ENCODE measurements at regions not wholly inside any gene's neighbourhood (a gene's known extent, or its start where the extent isn't known, plus 50 kb on each side); places are given as distances from the start of the nearest gene placed in this dataset.
"Not testable (repeated sequence)": the region's sequence is repeated elsewhere in the genome, so short reads cannot be mapped to it uniquely, and the experiment has no call there.

DNA sequence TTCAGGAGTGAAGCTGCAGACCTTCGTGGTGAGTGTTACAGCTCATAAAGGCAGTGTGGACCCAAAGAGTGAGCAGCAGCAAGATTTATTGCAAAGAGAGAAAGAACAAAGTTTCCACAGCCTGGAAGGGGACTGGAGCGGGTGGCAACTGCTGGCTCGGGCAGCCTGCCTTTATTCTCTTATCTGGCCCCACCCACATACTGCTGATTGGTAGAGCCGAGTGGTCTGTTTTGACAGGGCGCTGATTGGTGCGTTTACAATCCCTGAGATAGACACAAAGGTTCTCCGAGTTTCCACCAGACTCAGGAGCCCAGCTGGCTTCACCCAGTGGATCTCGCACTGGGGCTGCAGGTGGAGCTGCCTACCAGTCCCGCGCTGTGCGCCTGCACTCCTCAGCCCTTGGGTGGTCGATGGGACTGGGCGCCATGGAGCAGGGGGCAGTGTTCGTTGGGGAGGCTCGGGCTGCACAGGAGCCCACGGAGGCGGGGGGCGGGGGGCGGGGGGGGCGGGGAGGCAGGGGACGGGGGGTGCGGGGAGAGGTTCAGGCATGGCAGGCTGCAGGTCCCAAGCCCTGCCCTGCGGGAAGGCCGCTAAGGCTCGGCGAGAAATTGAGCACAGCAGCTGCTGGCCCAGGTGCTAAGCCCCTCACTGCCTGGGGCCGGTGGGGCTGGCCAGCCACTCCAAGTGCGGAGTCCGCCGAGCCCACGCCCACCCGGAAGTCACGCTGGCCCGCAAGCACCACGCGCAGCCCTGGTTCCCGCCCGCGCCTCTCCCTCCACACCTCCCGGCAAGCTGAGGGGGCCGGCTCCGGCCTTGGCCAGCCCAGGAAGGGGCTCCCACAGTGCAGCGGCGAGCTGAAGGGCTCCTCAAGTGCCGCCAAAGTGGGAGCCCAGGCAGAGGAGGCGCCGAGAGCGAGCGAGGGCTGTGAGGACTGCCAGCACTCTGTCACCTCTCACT, 59.9 kb upstream of the EN2 start:
- DNase-seq (ENCODE audit: low read depth) = not testable (repeated sequence)

DNA sequence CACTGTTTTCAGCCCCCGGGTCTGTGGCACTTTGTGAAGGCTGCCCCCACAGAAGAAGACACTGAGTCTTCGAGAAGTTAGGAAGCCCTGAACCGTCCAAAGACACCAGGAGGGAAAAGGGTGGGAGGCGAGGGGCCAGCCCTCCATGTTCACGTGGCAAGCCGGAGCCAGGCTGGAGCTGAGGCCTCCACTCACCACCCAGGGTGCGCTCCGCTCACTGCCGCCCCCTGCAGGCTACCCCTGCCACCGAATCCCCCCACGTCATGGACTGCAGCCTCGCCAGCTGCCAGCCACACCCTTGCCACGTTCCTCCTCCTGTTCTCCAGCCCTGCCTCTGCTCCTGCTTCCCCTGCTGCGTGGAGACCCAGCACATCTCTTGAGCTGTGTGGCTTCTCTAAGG, 59.0 kb upstream of the EN2 start:
- no peak for DNase-seq (ENCODE audit: low read depth)

DNA sequence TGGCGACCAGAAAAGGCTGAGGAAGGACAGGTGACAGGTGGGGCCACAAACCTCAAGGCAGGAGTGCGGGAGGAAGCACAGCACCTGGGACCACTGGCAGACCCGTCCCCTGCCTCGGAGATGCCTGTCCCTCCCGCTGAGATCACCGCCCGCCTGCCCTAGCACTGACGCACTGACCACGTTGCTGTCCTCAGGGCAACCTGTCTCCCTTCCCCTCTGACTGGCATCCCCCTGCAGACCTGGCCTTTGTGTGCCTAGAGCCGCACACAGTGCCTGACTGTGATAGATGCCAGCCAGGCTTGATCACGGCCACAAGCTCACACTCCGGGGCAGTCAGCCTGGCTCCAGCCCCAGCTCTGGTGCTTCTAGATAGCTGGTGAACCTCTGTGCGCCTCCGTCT, 58.4 kb upstream of the EN2 start:
- no peak for DNase-seq (ENCODE audit: low read depth)

DNA sequence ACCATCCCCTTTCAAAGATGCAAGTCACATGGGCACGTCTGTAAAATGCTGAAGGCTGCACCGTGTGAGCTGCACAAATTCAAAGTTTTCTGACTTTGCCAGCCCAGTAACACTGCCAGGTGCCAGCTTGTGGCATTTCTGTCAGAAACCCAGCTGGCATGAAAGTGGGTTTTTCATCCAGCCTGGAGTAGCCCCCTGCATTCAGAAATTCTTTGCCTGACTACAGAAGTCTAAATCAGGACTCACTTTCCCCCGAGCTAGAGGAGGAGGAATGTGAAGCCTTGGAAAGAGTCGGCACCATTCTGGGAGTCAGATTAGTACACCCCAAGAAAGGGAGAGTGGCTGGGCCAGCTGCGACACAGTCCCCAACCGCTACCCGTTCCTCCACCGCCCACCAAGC, 56.7 kb upstream of the EN2 start:
- no peak for DNase-seq (ENCODE audit: low read depth)

DNA sequence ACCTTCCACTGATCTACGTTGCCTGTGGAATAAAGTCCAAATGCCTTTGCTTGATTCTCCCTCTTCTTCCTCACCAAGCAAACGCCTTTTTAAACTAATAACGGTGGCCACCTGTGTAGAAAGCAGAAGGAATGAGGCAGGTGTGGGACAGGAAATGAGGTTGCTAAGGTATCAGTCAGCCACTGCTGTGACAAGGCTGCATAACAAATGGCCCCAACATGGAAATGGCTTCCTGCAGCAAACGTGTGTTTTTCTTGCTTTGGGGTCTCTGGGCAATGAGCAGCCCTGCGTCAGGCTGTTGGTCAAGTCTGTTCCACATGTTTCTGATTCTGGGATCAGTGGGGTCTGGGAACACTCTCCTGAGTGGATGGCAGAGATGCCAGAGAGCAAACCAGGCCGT, 56.0 kb upstream of the EN2 start:
- DNase-seq (ENCODE audit: low read depth) = no peak

DNA sequence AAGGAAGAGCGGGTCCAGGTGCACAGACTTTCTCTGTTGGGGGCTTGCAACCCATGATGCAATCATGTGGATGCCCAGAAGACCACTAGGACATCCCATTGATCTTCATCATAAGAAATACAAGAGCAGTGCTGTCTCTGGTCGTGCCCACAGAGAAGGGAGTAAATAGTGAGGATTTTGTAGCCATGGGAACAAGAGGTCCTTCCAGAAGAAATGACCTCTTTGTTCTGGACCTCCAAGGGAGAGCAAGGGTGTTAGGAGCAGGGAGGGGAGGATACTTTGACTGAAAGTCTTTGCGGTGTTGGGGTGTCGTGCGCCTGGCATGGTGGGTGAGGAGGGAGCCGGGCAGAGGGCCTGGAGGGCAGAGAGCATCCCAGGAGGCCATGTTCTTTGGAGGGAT, 55.0 kb upstream of the EN2 start:
- DNase-seq (ENCODE audit: low read depth) = no peak

DNA sequence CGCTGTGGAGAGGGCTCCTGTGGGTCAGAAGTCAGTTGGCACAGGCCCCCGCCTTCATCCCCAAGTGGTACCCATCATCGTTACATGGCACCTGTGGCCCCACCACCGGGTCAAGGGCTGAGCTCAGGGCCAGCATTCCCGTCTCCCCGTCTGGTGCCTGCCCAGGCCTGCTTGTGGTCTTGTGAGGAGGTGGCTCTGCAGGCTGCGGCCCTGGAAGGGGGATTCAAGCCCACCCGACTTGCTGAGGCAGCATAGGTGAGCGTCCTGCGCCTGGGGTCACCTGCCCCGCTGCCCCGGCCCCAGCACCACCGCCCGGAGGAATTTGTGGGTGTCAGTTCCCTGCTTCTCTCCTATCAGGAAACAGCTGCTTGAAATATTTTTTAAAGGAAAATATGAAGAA, 53.0 kb upstream of the EN2 start:
- DNase-seq (ENCODE audit: low read depth) = no peak

DNA sequence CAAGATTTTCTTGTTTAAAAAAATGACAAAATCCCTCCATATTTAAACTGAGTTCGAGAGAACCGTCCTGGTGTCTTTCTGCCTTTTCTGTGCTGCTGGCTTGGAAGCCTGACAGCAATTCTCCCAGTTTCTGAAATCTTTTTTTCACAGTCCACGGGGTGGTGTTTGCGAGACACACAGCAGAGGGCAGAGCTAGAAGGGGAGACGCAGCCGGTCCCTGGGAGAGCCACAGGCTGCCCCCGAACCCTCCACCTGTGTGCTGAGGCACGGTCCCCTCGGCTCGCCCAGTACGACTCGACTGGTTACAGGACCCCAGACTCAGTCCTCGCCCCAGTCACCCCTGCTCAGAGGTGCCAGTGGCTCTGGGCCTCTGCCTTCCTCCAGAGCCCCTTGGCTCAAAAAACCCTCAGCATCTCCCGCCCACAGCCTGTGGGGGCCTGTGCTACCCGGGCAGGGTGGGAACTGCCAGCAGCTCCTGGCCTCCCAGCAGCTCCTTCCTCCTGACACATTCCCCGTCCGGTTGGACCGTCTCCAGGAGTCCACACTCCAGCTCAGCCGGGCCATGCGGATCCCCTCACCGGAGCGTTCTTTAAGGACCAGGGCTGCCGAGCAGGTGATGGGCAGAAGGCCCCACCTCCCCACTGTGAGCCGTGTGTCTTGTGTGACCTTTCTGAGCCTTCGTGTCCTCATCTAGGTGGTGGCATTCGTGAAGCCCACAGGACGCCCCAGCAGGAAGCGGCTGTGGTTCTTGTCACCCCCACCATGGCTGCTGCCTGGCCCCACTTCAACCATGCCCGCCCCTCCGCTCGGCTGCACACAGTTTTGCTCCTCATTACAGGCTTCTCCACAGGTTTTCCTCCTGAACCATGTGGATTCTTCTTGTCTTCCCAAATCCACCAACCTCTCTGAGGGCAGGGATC, 52.3 kb upstream of the EN2 start:
- DNase-seq (ENCODE audit: low read depth) = no peak

DNA sequence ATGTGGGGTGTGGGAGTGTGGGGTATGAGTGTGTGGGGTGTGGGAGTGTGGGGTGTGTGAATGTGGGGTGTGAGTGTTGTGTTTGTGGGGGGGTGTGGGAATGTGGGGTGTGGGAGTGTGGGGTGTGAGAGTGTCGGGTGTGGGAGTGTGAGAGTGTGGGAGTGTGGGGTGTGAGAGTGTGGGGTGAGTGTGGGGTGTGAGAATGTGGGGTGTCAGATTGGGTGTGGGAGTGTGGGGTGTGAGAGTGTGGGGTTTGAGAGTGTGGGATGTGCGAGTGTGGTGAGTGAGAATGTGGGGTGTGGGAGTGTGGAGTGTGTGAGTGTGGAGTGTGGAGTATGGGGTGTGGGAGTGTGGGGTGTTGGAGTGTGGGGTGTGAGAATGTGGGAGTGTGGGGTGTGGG, 50.1 kb upstream of the EN2 start:
- DNase-seq (ENCODE audit: low read depth) = no peak
